HG03039 (cell line): ENCODE measurements at regions not wholly inside any gene's neighbourhood (a gene's known extent, or its start where the extent isn't known, plus 50 kb on each side); places are given as distances from the start of the nearest gene placed in this dataset.
"Not testable (repeated sequence)": the region's sequence is repeated elsewhere in the genome, so short reads cannot be mapped to it uniquely, and the experiment has no call there.

Source experiments
- ATAC-seq: cut with Tn5 transposase; IDR thresholded peaks from one replicate; pipeline ENCODE4 v1.9.1; 2021; ENCODE audit warnings: mild to moderate bottlenecking, moderate library complexity; ENCODE audit not compliant: unreplicated experiment

GRCh38 chr21:15640113-15640512 is 89.7 kb upstream of the USP25 start:
- not testable (repeated sequence) for ATAC-seq

DNA sequence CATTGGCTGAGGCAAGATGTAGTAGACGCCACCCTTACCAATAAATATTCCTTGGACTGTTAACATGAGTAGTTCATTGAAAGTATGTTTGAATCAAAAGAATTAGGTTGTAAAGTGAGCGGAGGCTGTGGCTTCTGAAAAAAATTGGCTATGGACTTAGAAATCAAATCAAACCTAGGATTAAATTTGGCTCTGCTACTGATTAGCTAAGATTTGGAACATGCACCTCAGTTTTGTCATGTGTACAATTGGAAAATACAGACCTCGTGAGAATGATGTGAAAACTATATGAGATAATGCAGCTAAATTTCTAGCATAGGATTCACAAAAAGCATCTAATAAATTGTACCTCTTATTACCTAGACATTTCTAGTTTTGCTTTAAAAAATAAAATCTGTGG is 85.3 kb upstream of the USP25 start:
- no peak for ATAC-seq

DNA sequence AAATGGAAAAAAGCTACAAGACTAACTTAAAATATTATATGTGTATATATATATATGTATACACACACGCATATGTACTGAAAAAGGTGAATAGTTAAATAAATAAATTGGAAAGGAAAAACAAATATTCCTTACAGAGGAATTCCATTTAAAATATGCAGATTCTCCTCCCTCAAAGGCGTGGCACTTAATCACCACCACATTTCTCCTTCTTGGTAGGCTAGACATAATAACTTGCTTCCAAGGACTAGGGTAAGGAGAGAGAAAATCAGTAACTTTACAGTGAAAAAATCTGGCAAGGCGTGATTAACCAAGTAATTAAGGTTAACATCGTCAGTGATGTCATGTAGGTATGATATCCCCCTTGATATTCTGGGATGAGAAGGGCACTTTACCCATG is 84.0 kb upstream of the USP25 start:
- ATAC-seq, result no peak

DNA sequence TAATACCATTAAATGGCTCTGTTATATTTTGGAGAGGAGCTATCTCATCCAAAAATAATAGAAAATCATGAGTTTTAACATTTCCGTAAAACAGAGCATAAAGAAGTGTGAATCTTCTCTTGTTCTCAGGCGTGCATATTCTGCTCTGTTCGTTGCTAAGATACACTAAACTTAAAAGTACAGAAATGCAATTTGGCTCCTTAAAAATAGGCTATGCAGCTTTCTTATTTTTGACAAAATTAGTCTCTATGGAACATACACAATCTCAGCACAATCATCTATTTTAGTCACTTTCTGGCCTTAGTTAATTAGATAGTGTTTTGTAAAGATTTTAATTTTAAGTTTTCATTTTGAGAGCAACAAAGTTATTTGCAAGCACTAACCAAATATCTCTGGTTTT is 79.0 kb upstream of the USP25 start:
- no peak for ATAC-seq

GRCh38 chr21:15651172-15651571 is 78.6 kb upstream of the USP25 start:
- ATAC-seq, result no peak

GRCh38 chr21:15653710-15654109 is 76.1 kb upstream of the USP25 start:
- ATAC-seq, result no peak

DNA sequence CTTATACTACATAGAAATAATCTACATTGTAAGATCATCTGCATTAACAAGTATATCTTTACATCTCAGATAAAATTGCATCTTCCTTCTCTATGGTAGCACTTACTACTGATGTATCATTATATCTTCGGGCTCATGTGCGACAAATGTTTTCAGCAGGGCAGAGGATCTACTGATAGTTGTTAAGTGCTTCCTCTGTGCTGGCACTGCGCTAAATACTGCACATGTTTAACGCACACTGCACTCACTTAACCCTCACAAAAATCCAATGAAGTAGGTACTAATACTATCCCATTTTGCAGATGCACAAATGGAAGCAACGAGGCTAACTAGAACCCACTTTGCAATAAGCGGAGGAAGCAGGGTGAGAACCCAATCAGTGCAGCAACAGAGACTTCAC is 75.6 kb upstream of the USP25 start:
- ATAC-seq, result no peak

GRCh38 chr21:15659753-15660422 is 69.9 kb upstream of the USP25 start:
- no peak for ATAC-seq

- ATAC-seq, result no peak
Observed at GRCh38 chr21:15660423-15660804, 69.4 kb upstream of the USP25 start.

DNA sequence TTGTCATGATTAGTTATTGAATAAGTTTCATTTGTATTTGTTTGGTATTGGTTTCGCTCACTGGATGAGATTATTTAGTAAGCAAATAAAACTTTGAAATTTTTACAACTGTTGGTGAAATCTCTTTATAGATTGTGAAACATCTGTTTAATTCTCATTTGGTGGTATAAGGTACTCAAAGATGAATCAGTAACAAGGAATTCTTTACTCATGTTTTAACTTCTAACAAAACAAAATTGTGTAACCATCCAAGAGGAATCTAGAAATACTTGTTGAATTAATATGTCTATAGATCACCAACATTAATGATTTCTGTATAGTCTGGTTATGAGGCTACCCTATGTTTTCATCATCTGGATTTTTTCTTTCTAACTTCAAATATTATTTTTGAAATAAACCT is 62.8 kb upstream of the USP25 start:
- no peak for ATAC-seq

DNA sequence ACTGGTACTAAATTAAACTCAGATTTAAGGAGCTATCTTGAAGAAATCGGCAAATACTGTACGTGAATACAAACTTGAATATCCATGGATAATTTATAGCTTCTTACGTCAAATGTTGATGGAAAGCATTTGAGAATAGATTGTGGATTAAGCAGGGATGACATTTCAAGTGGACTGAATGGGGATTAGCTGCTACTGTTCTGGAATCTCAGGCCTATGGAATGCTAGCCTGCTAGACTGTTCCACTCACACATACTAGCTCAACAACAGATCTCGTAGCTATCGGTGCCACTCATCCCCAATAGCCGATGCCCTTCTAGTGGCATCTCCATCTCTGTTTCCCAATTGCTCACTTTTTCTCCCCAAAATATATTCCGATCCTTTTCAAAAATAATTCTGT is 62.0 kb upstream of the USP25 start:
- no peak for ATAC-seq

DNA sequence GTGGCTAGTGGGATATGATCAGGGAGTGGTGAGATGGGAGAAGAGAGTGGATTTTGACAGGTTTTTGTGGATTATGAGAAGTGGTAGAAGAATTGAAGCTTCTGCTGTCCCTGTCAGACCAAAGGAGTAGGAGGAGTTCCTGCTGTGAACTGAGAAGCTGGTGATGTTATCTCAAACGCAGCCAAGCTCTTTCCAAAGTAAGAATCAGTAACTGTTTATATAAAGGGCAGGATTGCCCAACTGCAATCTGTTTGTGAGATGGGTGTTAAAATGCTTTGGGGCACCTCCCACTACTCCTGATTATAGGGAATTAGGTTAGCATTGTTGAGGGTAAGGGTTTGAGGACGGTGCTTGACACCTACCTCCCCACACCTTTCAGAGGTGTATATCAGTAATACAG is 60.5 kb upstream of the USP25 start:
- ATAC-seq, result no peak

DNA sequence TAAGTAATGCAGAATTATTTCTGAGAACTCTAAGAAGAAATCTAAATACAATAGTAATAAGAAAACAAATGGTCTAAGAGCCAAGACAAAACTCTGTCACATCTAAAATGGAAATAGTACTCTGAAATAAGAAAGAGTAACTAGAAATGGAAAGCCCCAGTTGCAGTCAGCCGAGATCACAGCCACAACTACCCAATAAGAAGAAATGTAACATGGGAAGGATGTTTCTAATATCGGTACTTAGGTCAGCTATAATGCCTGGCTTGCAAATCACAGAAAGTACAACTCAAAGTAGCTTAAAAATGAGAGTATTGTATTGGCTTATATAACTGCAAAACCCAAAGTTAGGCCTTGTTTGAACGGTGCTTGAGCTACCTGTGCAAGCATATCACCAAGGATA is 58.6 kb upstream of the USP25 start:
- peak; percentile 81 for ATAC-seq

- not testable (repeated sequence) for ATAC-seq
Observed at GRCh38 chr21:15672578-15672977, 57.2 kb upstream of the USP25 start.

- no peak for ATAC-seq
Observed at GRCh38 chr21:15676935-15677334, 52.8 kb upstream of the USP25 start.

GRCh38 chr21:15679630-15680029 is 50.2 kb upstream of the USP25 start:
- ATAC-seq, result no peak
